Thymus (tissue), 11 donors: ENCODE measurements at regions not wholly inside any gene's neighbourhood (a gene's known extent, or its start where the extent isn't known, plus 50 kb on each side); places are given as distances from the start of the nearest gene placed in this dataset.

Experiments used
- DNase-seq, 9 donors: peaks; one replicate each; pipeline ENCODE4 v3.0.0-alpha.2; 2013; ENCODE audit warnings: low spot score in 9 of 9, low read depth in 6 of 9, missing footprints in 1 of 9
- H3K27ac ChIP-seq, 2 donors: one replicate each; pipeline ENCODE4 v1.5.1; 2013; ENCODE audit warnings: control low read depth in 1 of 2, low read depth in 1 of 2, low read length in 1 of 2, mild to moderate bottlenecking in 1 of 2, moderate library complexity in 1 of 2
- H3K27me3 ChIP-seq, 2 donors: one replicate each; pipeline ENCODE4 v1.5.1; 2013; ENCODE audit warnings: low read length in 1 of 2; ENCODE audit not compliant: control insufficient read depth in 2 of 2, insufficient read depth in 1 of 2
- H3K36me3 ChIP-seq, 2 donors: one replicate each; pipeline ENCODE4 v1.5.1; 2013; ENCODE audit warnings: low read length in 1 of 2, mild to moderate bottlenecking in 1 of 2, moderate library complexity in 1 of 2; ENCODE audit not compliant: control insufficient read depth in 2 of 2, insufficient read depth in 2 of 2
- H3K4me1 ChIP-seq, 2 donors: one replicate each; pipeline ENCODE4 v1.5.1; 2013; ENCODE audit warnings: low read length in 2 of 2; ENCODE audit not compliant: control insufficient read depth in 2 of 2, insufficient read depth in 2 of 2
- H3K4me3 ChIP-seq, 2 donors: one replicate each; pipeline ENCODE4 v1.5.1; 2013; ENCODE audit warnings: low read length in 2 of 2, control low read depth in 1 of 2, mild to moderate bottlenecking in 1 of 2
- H3K9me3 ChIP-seq, 2 donors: one replicate each; pipeline ENCODE4 v1.5.1; 2013; ENCODE audit warnings: low read length in 1 of 2, mild to moderate bottlenecking in 1 of 2; ENCODE audit not compliant: control insufficient read depth in 2 of 2, insufficient read depth in 1 of 2
- WGBS: extraction: QIAGEN DNeasy Blood & Tissue Kit; methylation state at CpG from one replicate; pipeline ENCODE4 v1.1.7; 2013; 5-methylcytosine and 5-hydroxymethylcytosine counted together
- donor health status: healthy.

- Histone ChIP-seq H3K4me3 (no peak overlapping the region), H3K36me3 (no peaks in the 10 kb centered on the region), H3K9me3 (no peaks in the 10 kb centered on the region), H3K27ac (no peak overlapping the region), H3K27me3 (peaks cover 0 to 10% of the 10 kb centered on the region in 2 donors), H3K4me1 (no peaks in the 10 kb centered on the region)
- 96% methylated on average over 5 of the region's 5 CpGs for WGBS
- DNase-seq, result no peak
Observed at GRCh38 chr7:155222573-155222972, 75.1 kb upstream of the INSIG1 start.

DNA sequence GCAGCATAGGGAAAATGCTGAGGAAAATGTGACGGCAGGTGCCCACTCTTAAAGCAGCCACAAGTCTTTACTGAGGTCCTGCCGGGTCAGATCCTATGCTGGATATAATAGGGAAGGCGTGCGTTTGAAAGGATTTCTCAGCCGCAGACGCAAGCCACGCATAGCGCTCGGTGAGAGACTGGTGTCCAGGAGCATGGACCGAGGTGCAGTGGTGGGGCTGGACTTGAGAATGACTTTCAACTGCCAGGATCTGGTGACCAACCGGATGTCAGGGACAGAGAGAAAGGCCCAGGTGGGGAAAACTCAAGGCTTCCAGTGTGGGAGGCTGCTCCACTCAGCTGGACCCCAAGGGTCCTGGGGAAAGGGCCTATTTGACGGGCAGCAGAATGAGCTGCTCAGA, 74.7 kb upstream of the INSIG1 start:
- Histone ChIP-seq H3K4me1 (no peaks in the 10 kb centered on the region), H3K4me3 (no peak overlapping the region), H3K36me3 (no peaks in the 10 kb centered on the region), H3K9me3 (no peaks in the 10 kb centered on the region), H3K27me3 (peaks cover 0 to 14% of the 10 kb centered on the region in 2 donors), H3K27ac (no peak overlapping the region)
- 96% methylated on average over 12 of the region's 12 CpGs for WGBS
- no peak for DNase-seq

- Histone ChIP-seq H3K36me3 (no peaks in the 10 kb centered on the region), H3K27ac (no peak overlapping the region), H3K27me3 (peaks cover 0 to 13% of the 10 kb centered on the region in 2 donors), H3K4me3 (no peak overlapping the region), H3K4me1 (no peaks in the 10 kb centered on the region), H3K9me3 (no peaks in the 10 kb centered on the region)
- WGBS, result 98% methylated on average over 3 of the region's 3 CpGs
- DNase-seq, result no peak
Observed at GRCh38 chr7:155223503-155223902, 74.2 kb upstream of the INSIG1 start.

DNA sequence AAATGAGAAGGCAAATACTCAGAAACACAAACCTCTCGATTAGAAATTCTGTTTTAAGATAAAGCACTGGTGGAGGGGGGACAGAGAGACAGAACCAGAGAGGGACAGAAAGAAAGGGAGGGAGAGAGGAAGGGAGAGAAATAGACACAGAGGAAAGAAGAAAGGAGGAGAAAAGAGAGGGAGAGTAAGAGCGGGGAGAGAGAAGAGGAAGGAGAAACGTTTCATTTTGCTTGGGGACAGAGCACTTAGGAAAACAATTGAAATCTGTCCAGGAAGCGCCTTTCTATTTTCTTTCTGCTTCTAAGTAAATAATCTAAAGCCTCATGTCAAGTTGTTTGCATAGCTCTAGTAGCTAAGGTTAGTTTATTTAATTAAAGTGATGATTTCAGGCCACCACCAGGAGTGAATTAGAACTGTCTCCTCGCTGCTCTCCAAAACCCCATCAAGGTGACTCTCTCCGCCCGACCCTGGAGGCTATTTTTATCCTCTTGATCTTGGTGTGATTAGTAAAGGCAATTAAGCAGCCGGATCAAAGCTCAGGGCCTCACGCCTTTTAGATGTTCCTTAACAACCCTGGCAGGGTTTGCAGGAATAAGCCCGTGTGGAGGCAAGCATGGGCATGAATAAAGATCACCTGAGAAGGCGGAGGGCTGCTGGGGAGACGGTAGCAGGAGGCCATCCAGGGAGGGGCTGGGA, 73.4 kb upstream of the INSIG1 start:
- 86% methylated on average over 12 of the region's 12 CpGs for WGBS
- no peaks in the 10 kb centered on the region for H3K9me3 ChIP-seq
- no peak overlapping the region for H3K4me3 ChIP-seq
- no peak overlapping the region for H3K27ac ChIP-seq
- H3K27me3 ChIP-seq, result peaks cover 0 to 13% of the 10 kb centered on the region in 2 donors
- H3K4me1 ChIP-seq, result no peaks in the 10 kb centered on the region
- H3K36me3 ChIP-seq, result no peaks in the 10 kb centered on the region
- DNase-seq, result no peak

- DNase-seq, result no peak
- H3K4me1 ChIP-seq, result no peaks in the 10 kb centered on the region
- no peak overlapping the region for H3K27ac ChIP-seq
- peaks cover 0 to 13% of the 10 kb centered on the region in 2 donors for H3K27me3 ChIP-seq
- H3K36me3 ChIP-seq, result no peaks in the 10 kb centered on the region
- H3K9me3 ChIP-seq, result no peaks in the 10 kb centered on the region
- no peak overlapping the region for H3K4me3 ChIP-seq
- WGBS, result 85% methylated on average over 11 of the region's 11 CpGs
Observed at GRCh38 chr7:155225095-155225494, 72.6 kb upstream of the INSIG1 start.

DNA sequence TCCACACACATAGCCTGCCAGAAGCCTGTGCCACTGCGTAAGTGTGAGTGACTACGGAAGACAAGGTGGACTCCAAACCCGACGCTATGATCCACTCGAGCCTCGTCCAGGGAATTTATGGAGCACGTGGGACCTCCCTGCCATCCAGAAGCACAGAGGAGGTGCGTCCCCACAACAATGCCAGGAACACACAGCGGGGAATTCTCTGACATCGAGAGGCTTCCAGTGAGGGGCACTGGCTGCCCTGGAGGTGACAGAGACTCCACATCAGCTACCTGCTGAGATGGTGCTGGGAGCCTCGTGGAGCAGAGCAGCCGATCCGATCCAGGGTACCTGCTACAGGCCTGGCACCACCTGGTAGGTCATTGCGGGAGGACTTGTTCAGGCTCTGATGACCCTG, 72.2 kb upstream of the INSIG1 start:
- H3K4me3 ChIP-seq, result no peak overlapping the region
- H3K27me3 ChIP-seq, result peaks cover 0 to 13% of the 10 kb centered on the region in 2 donors
- DNase-seq, result no peak
- WGBS, result 97% methylated on average over 14 of the region's 14 CpGs
- no peaks in the 10 kb centered on the region for H3K9me3 ChIP-seq
- H3K27ac ChIP-seq, result no peak overlapping the region
- no peaks in the 10 kb centered on the region for H3K36me3 ChIP-seq
- H3K4me1 ChIP-seq, result no peaks in the 10 kb centered on the region

DNA sequence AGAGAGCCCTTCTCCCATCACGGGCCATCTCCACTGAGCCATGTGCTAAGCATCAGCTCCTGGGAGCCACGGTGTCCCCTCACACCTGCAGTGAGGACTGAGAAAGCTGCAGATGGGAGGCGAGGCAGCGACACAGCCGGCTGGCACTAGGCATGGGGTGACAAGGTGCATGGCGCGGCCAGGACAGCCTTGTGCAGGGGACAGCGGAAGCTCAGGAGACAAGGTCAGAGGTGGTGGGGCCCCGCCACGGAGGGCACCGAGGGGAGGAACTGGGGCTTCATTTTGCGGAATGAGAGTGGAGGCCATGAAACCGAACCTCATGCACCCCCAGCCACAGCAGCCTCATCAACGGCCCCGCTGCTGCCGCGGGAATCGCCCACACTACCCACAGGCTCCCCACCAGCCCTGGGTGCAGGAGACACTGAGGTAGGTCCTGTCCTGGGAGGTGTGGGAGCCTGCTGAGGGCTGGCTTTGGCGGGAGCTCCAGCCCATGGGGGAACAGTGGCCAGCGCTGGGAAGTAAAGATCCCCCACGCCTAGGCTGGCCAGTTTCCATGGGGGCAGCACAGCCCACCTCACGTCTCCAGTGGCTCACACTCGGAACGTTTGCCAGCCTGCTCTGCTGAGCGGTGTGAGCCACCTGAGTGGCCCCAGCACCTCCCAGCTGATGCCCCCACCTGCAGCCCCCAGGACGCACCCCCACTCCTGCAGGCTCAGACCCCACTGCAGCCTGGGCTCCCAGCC, 71.2 kb upstream of the INSIG1 start:
- no peak for DNase-seq
- Histone ChIP-seq H3K27ac (no peak overlapping the region), H3K9me3 (no peaks in the 10 kb centered on the region), H3K4me1 (no peaks in the 10 kb centered on the region), H3K36me3 (no peaks in the 10 kb centered on the region), H3K4me3 (no peak overlapping the region), H3K27me3 (peaks cover 0 to 13% of the 10 kb centered on the region in 2 donors)
- 93% methylated on average over 26 of the region's 26 CpGs for WGBS

GRCh38 chr7:155227004-155227787, 70.5 kb upstream of the INSIG1 start:
- Histone ChIP-seq H3K9me3 (no peaks in the 10 kb centered on the region), H3K36me3 (no peaks in the 10 kb centered on the region), H3K4me3 (no peak overlapping the region), H3K27ac (no peak overlapping the region), H3K27me3 (peaks cover 0 to 13% of the 10 kb centered on the region in 2 donors), H3K4me1 (no peaks in the 10 kb centered on the region)
- DNase-seq, result no peak
- 91% methylated on average over 27 of the region's 27 CpGs for WGBS
